DOHH2 (cell line): ENCODE measurements at regions not wholly inside any gene's neighbourhood (a gene's known extent, or its start where the extent isn't known, plus 50 kb on each side); places are given as distances from the start of the nearest gene placed in this dataset.

Experiments
- H3F3A ChIP-seq: fragments of 200-600 bp; sonication (generic), shearing (Covaris generic); 2 replicates; pipeline ENCODE4 v1.6.0; 2016; ENCODE audit warnings: antibody characterized with exemption, mild to moderate bottlenecking; ENCODE audit not compliant: control insufficient read depth, insufficient read depth
- H3K27ac ChIP-seq: fragments of 200-600 bp; sonication (generic); 2 replicates; pipeline ENCODE4 v1.5.1; 2014; ENCODE audit warnings: low read depth, mild to moderate bottlenecking, low read length, moderate library complexity
- H3K27me3 ChIP-seq: fragments of 200-600 bp; sonication (generic); 2 replicates; pipeline ENCODE4 v1.6.1; 2014; ENCODE audit warnings: mild to moderate bottlenecking, low read length, mixed read lengths; ENCODE audit not compliant: control insufficient read depth
- H3K36me3 ChIP-seq: fragments of 200-600 bp; sonication (generic); 2 replicates; pipeline ENCODE4 v1.6.1; 2014; ENCODE audit warnings: mild to moderate bottlenecking, low read length, moderate library complexity, mixed read lengths; ENCODE audit not compliant: control insufficient read depth
- H3K4me1 ChIP-seq: fragments of 200-600 bp; sonication (generic); 2 replicates; pipeline ENCODE4 v1.6.1; 2014; ENCODE audit warnings: mild to moderate bottlenecking, low read length, mixed read lengths; ENCODE audit not compliant: control insufficient read depth
- H3K4me2 ChIP-seq: fragments of 200-600 bp; sonication (generic); 2 replicates; pipeline ENCODE4 v1.6.0; 2014; ENCODE audit warnings: mild to moderate bottlenecking, low read length, moderate library complexity
- H3K4me3 ChIP-seq: fragments of 200-600 bp; sonication (generic); 2 replicates; pipeline ENCODE4 v1.5.1; 2014; ENCODE audit warnings: mild to moderate bottlenecking, low read length, mixed read lengths
- H3K79me2 ChIP-seq: fragments of 200-600 bp; sonication (generic); 2 replicates; pipeline ENCODE4 v1.6.1; 2014; ENCODE audit warnings: mild to moderate bottlenecking, low read length, mixed read lengths; ENCODE audit not compliant: control insufficient read depth
- H3K9me2 ChIP-seq: fragments of 200-600 bp; sonication (generic); replicated peaks from 2 replicates; pipeline ENCODE4 v1.6.1; 2014; ENCODE audit warnings: mild to moderate bottlenecking, low read length, mixed read lengths; ENCODE audit not compliant: control insufficient read depth
- H3K9me3 ChIP-seq: fragments of 200-600 bp; sonication (generic); 2 replicates; pipeline ENCODE4 v1.6.1; 2014; ENCODE audit warnings: antibody characterized with exemption, low read length, mixed read lengths; ENCODE audit not compliant: control insufficient read depth, insufficient read depth
- H4K20me1 ChIP-seq: fragments of 200-600 bp; sonication (generic); 2 replicates; pipeline ENCODE4 v1.6.0; 2014; ENCODE audit warnings: low read depth, mild to moderate bottlenecking, antibody characterized with exemption, low read length, moderate library complexity; ENCODE audit not compliant: control insufficient read depth, insufficient read depth
- EZH2phosphoT487 ChIP-seq: fragments of 200-600 bp; sonication (generic); IDR thresholded peaks from 2 replicates; pipeline ENCODE4 v1.6.1; 2017; ENCODE audit warnings: borderline replicate concordance, mild to moderate bottlenecking, antibody characterized with exemption, low read length, moderate library complexity, mixed read lengths
- TF ChIP-seq, protein P1 (sequence below): fragments of 200-600 bp; sonication (generic); IDR thresholded peaks from one replicate; pipeline ENCODE4 v1.5.1; 2014; ENCODE audit warnings: antibody characterized with exemption, mild to moderate bottlenecking, low read depth, low read length; ENCODE audit not compliant: poor library complexity, severe bottlenecking

DNA sequence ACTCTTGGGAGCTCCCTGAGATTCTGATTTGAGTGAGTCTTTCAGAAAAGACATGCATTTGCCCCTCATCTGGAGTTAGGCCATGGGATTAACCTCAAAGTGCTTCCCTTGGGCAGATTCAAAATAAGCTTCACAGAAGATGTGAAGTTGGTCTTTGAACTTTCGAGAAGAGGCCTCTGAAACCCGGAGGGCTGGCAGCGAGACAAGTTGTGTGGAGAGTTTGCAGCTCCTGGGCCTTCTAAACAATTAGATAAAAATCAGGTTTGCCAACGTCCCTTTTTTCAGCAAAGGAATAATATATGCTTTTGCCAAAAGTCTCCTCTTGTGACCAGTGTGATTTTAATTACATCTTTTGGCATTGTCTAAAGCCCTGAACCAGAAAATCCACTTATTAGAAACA, 489.7 kb downstream of the SOX11 start:
- Histone ChIP-seq H3F3A (no peaks in the 10 kb centered on the region; the same call in 1 of the 2 replicates), H3K4me1 (peaks cover 18% of the 10 kb centered on the region), H3K36me3 (no peaks in the 10 kb centered on the region), H3K9me3 (0 out of 2 replicates have a peak, but pooled peaks cover 2% of the 10 kb centered on the region), H4K20me1 (no peaks in the 10 kb centered on the region), H3K27me3 (no peaks in the 10 kb centered on the region), H3K27ac (no peak overlapping the region), H3K4me2 (no peak overlapping the region), H3K79me2 (no peaks in the 10 kb centered on the region), H3K9me2 (no peaks in the 10 kb centered on the region), H3K4me3 (no peak overlapping the region)
- TF ChIP-seq, protein P1, sequence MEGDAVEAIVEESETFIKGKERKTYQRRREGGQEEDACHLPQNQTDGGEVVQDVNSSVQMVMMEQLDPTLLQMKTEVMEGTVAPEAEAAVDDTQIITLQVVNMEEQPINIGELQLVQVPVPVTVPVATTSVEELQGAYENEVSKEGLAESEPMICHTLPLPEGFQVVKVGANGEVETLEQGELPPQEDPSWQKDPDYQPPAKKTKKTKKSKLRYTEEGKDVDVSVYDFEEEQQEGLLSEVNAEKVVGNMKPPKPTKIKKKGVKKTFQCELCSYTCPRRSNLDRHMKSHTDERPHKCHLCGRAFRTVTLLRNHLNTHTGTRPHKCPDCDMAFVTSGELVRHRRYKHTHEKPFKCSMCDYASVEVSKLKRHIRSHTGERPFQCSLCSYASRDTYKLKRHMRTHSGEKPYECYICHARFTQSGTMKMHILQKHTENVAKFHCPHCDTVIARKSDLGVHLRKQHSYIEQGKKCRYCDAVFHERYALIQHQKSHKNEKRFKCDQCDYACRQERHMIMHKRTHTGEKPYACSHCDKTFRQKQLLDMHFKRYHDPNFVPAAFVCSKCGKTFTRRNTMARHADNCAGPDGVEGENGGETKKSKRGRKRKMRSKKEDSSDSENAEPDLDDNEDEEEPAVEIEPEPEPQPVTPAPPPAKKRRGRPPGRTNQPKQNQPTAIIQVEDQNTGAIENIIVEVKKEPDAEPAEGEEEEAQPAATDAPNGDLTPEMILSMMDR, result no peak
- no peak for TF ChIP-seq EZH2phosphoT487

GRCh38 chr2:6183226-6183625, 491.0 kb downstream of the SOX11 start:
- TF ChIP-seq, protein P1, result no peak
- no peak for TF ChIP-seq EZH2phosphoT487
- Histone ChIP-seq H3K4me3 (no peak overlapping the region), H3K4me1 (peaks cover 10% of the 10 kb centered on the region; the same call in 1 of the 2 replicates), H3K9me2 (no peaks in the 10 kb centered on the region), H3K27me3 (no peaks in the 10 kb centered on the region), H3K4me2 (no peak overlapping the region), H3K36me3 (no peaks in the 10 kb centered on the region), H3K27ac (no peak overlapping the region), H3F3A (no peaks in the 10 kb centered on the region; the same call in 1 of the 2 replicates), H4K20me1 (no peaks in the 10 kb centered on the region), H3K9me3 (0 out of 2 replicates have a peak, but pooled peaks cover 2% of the 10 kb centered on the region), H3K79me2 (no peaks in the 10 kb centered on the region)

DNA sequence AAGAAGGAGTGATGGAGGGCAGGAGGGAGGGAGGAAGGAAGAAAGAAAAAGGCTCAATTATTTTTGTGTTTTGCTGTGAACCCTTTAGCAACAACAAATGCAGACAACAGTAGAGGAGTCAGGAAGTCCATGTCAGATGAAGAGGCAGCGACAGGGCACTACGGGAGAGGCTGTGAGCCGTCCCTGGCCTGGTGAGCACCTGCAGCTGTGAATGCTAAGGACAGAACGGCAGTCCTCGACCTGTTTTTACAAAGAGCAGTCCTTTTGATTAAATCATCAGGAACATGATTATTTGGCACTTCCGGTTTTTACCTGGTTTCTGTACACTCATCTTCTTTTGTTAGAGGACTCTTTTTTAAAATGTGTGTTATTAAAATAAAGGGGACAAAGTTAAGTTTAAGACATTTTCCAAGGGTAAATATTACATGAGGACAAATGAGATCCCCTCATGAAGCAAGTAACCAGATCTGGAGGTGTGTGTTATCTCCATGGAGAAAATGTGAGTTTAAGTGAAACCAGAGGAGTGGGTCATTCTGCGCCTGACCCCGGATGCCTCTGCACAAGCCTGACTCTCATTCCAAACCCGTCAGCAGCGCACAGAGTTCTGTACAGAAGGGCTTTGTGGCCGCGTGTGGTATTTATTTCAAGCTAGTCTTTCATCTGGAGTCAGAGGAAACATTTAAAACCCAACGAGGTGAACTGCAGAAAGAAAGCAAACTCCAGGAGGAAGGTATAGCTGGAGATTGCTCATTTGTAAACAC, 492.5 kb downstream of the SOX11 start:
- Histone ChIP-seq H4K20me1 (no peaks in the 10 kb centered on the region), H3F3A (no peaks in the 10 kb centered on the region; the same call in 1 of the 2 replicates), H3K9me3 (0 out of 2 replicates have a peak, but pooled peaks cover 2% of the 10 kb centered on the region), H3K4me3 (no peak overlapping the region), H3K9me2 (no peaks in the 10 kb centered on the region), H3K4me2 (no peak overlapping the region), H3K79me2 (no peaks in the 10 kb centered on the region), H3K27me3 (no peaks in the 10 kb centered on the region), H3K27ac (no peak overlapping the region), H3K36me3 (no peaks in the 10 kb centered on the region), H3K4me1 (peaks cover 10% of the 10 kb centered on the region; the same call in 1 of the 2 replicates)
- TF ChIP-seq, protein P1, result no peak
- no peak for TF ChIP-seq EZH2phosphoT487
